ENCODE measurements at regions not wholly inside any gene's neighbourhood (a gene's known extent, or its start where the extent isn't known, plus 50 kb on each side); places are given as distances from the start of the nearest gene placed in this dataset.

DNA sequence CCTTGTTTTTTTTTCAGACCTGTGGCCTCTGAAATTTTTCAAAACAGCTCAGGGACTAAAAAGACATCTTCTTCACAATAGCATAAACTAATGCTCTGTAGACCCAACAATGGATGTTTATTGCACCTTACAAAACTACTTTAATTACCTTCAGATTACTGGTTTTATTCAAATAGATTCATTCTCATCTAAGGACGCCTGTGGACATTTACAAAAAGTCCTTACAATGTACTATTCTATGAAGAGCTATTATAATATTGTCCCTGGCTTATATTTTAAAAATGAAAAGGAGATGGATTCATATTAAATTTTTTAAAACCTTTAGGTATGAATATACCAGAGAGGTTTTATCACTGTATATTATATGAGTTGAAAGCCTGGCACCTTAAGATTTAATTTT lies 238.4 kb upstream of the NR5A2 start:
- H3K27ac ChIP-seq (ENCODE audit: low read depth in 1 of 2, low read length in 1 of 2), result no peak overlapping the region
- DNase-seq, result no peak
- no peaks in the 10 kb centered on the region for H3K36me3 ChIP-seq (ENCODE audit: control insufficient read depth in 4 of 4, insufficient read depth in 4 of 4, low read length in 4 of 4)
- WGBS, 2 donors, result 88 to 100% methylated on average over 1 of the region's 1 CpG
- H3K9ac ChIP-seq (ENCODE audit: insufficient read depth in 1 of 2, low read length in 2 of 2), result no peak overlapping the region
- no peaks in the 10 kb centered on the region for H3K4me1 ChIP-seq (ENCODE audit: control insufficient read depth in 5 of 5, insufficient read depth in 5 of 5, low read length in 5 of 5)
- no peaks in the 10 kb centered on the region for H3K27me3 ChIP-seq (ENCODE audit: control insufficient read depth in 3 of 3, insufficient read depth in 3 of 3, low read length in 2 of 3)
- H3K4me3 ChIP-seq, result no peak overlapping the region
- no peak for ATAC-seq (ENCODE audit: insufficient read depth, low FRiP score)
- TF ChIP-seq, protein P1, sequence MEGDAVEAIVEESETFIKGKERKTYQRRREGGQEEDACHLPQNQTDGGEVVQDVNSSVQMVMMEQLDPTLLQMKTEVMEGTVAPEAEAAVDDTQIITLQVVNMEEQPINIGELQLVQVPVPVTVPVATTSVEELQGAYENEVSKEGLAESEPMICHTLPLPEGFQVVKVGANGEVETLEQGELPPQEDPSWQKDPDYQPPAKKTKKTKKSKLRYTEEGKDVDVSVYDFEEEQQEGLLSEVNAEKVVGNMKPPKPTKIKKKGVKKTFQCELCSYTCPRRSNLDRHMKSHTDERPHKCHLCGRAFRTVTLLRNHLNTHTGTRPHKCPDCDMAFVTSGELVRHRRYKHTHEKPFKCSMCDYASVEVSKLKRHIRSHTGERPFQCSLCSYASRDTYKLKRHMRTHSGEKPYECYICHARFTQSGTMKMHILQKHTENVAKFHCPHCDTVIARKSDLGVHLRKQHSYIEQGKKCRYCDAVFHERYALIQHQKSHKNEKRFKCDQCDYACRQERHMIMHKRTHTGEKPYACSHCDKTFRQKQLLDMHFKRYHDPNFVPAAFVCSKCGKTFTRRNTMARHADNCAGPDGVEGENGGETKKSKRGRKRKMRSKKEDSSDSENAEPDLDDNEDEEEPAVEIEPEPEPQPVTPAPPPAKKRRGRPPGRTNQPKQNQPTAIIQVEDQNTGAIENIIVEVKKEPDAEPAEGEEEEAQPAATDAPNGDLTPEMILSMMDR (IDR thresholded peaks at IDR 0.05; ENCODE audit: control extremely low read depth, extremely low read depth), result no peak
- H3K9me3 ChIP-seq (ENCODE audit: control insufficient read depth in 4 of 4, insufficient read depth in 3 of 4, low read length in 3 of 4), result no peaks in the 10 kb centered on the region

DNA sequence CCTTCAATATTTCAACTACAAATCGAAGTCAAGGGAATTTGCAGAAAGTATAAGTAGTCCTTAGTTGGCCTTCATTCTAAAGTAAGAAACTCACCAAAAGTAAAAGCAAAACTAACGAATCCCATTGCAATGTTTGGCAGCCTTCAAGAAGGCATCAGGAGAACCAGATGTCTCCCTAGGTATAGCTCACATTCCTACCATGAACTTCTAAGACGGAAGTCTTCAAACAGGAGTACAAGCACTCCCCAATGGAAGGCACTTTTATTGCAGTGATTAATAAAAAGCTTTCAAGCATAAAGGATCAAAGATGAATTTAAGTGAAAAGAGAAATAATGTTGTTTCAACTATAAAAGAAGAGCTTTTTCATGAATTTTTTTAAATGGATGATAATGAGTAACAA lies 236.0 kb upstream of the NR5A2 start:
- TF ChIP-seq, protein P1 (IDR thresholded peaks at IDR 0.05; ENCODE audit: control extremely low read depth, extremely low read depth), result no peak
- Histone ChIP-seq H3K27ac (ENCODE audit: low read depth in 1 of 2, low read length in 1 of 2) (no peak overlapping the region), H3K27me3 (ENCODE audit: control insufficient read depth in 3 of 3, insufficient read depth in 3 of 3, low read length in 2 of 3) (no peaks in the 10 kb centered on the region), H3K9ac (ENCODE audit: insufficient read depth in 1 of 2, low read length in 2 of 2) (no peak overlapping the region), H3K4me1 (ENCODE audit: control insufficient read depth in 5 of 5, insufficient read depth in 5 of 5, low read length in 5 of 5) (no peaks in the 10 kb centered on the region), H3K4me3 (no peak overlapping the region), H3K9me3 (ENCODE audit: control insufficient read depth in 4 of 4, insufficient read depth in 3 of 4, low read length in 3 of 4) (no peaks in the 10 kb centered on the region), H3K36me3 (ENCODE audit: control insufficient read depth in 4 of 4, insufficient read depth in 4 of 4, low read length in 4 of 4) (no peaks in the 10 kb centered on the region)
- DNase-seq, result no peak
- 90 to 94% methylated on average over 3 of the region's 3 CpGs for WGBS, 2 donors
- ATAC-seq (ENCODE audit: insufficient read depth, low FRiP score), result no peak

DNA sequence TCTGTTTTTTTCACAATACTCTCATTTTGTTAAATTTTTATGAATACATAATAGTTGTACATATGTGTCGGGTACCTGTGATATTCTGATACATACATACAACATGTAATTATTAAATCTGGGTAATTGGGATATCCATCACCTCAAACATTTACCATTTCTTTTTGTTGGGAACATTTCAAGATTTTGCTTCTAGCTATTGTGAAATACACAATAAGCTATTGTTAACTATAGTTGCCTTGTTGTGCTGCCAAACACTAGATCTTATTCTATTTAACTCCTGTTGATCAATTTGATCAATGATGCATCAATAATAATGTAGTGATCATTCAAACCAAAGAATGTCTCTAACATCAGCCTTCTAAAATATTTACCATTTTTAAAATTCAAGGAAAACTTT lies 234.6 kb upstream of the NR5A2 start:
- Histone ChIP-seq H3K4me3 (no peak overlapping the region), H3K9ac (ENCODE audit: insufficient read depth in 1 of 2, low read length in 2 of 2) (no peak overlapping the region), H3K27ac (ENCODE audit: low read depth in 1 of 2, low read length in 1 of 2) (no peak overlapping the region), H3K36me3 (ENCODE audit: control insufficient read depth in 4 of 4, insufficient read depth in 4 of 4, low read length in 4 of 4) (no peaks in the 10 kb centered on the region), H3K27me3 (ENCODE audit: control insufficient read depth in 3 of 3, insufficient read depth in 3 of 3, low read length in 2 of 3) (no peaks in the 10 kb centered on the region), H3K9me3 (ENCODE audit: control insufficient read depth in 4 of 4, insufficient read depth in 3 of 4, low read length in 3 of 4) (no peaks in the 10 kb centered on the region), H3K4me1 (ENCODE audit: control insufficient read depth in 5 of 5, insufficient read depth in 5 of 5, low read length in 5 of 5) (no peaks in the 10 kb centered on the region)
- DNase-seq (no peak), ATAC-seq (ENCODE audit: insufficient read depth, low FRiP score) (no peak)
- 95 to 98% methylated on average over 1 of the region's 1 CpG for WGBS, 2 donors
- TF ChIP-seq, protein P1 (IDR thresholded peaks at IDR 0.05; ENCODE audit: control extremely low read depth, extremely low read depth), result no peak

DNA sequence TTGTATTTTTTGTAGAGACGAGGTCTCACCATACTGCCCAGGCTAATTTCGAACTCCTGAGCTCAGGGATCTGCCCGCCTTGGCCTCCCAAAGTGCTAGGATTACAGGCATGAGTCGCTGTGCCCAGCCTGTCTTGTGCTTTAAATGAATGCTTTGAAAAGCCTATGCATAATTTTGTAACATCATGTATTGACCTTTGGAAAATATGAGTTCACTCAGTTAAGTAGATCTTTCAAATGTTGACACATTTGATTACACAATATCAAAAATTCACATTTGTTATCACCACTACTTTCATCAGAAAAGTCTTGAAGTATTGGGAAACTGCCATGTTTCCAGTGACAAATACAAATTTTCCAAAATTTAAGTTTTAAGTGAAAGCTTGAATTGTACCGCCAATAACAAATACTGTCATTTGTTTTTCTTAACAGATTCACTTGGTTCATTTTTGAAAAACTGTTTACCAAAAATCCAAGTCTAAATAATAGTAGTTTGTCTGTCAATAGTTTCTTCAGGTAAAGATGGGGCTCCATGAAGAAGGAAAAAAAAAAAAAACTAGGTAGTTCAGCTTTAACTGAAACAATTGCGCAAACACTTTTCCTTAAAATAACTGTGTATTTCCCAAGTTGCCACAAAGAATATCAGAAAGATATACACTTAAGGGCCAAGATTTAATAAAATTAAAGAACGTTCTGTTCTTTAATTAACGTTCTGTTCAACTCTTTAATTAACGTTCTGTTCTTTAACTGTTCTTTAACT lies 233.2 kb upstream of the NR5A2 start:
- WGBS, 2 donors, result 71 to 88% methylated on average over 9 of the region's 9 CpGs
- Histone ChIP-seq H3K9ac (ENCODE audit: insufficient read depth in 1 of 2, low read length in 2 of 2) (no peak overlapping the region), H3K27ac (ENCODE audit: low read depth in 1 of 2, low read length in 1 of 2) (no peak overlapping the region), H3K36me3 (ENCODE audit: control insufficient read depth in 4 of 4, insufficient read depth in 4 of 4, low read length in 4 of 4) (no peaks in the 10 kb centered on the region), H3K4me1 (ENCODE audit: control insufficient read depth in 5 of 5, insufficient read depth in 5 of 5, low read length in 5 of 5) (no peaks in the 10 kb centered on the region), H3K27me3 (ENCODE audit: control insufficient read depth in 3 of 3, insufficient read depth in 3 of 3, low read length in 2 of 3) (no peaks in the 10 kb centered on the region), H3K9me3 (ENCODE audit: control insufficient read depth in 4 of 4, insufficient read depth in 3 of 4, low read length in 3 of 4) (no peaks in the 10 kb centered on the region), H3K4me3 (no peak overlapping the region)
- TF ChIP-seq, protein P1 (IDR thresholded peaks at IDR 0.05; ENCODE audit: control extremely low read depth, extremely low read depth), result no peak
- DNase-seq, result no peak
- peak; percentile 72 for ATAC-seq (ENCODE audit: insufficient read depth, low FRiP score)

Data from lung (tissue), 11 donors.